ENCODE measurements at regions not wholly inside any gene's neighbourhood (a gene's known extent, or its start where the extent isn't known, plus 50 kb on each side); places are given as distances from the start of the nearest gene placed in this dataset.

GRCh38 chr10:10629512-10629911, 388.2 kb upstream of the CELF2 start:
- H3K27ac Mint-ChIP-seq = no peak overlapping the region
- intact Hi-C loops (cut with DNase I, micrococcal nuclease) = no loop called here
- no peak for ATAC-seq
- ChIA-PET POLR2A (no interaction called here), CTCF (no interaction called here)
- H3K4me1 Mint-ChIP-seq = no peaks in the 10 kb centered on the region
- DNase-seq = no peak
- H3K9me3 Mint-ChIP-seq (ENCODE audit: low read depth) = no peaks in the 10 kb centered on the region
- peaks cover 5% of the 10 kb centered on the region for H3K27me3 Mint-ChIP-seq
- H3K4me3 Mint-ChIP-seq = no peak overlapping the region
- H3K36me3 Mint-ChIP-seq (ENCODE audit: low read depth) = no peaks in the 10 kb centered on the region

- Mint-ChIP-seq H3K27ac (no peak overlapping the region), H3K27me3 (peaks cover 8% of the 10 kb centered on the region), H3K9me3 (ENCODE audit: low read depth) (no peaks in the 10 kb centered on the region), H3K4me3 (no peak overlapping the region), H3K4me1 (no peaks in the 10 kb centered on the region), H3K36me3 (ENCODE audit: low read depth) (no peaks in the 10 kb centered on the region)
- ChIA-PET POLR2A (no interaction called here), CTCF (no interaction called here)
- no peak for ATAC-seq
- intact Hi-C loops (cut with DNase I, micrococcal nuclease) = no loop called here
- no peak for DNase-seq
Measured at GRCh38 chr10:10630281-10630680, 387.4 kb upstream of the CELF2 start.

- DNase-seq = no peak
- H3K36me3 Mint-ChIP-seq (ENCODE audit: low read depth) = no peaks in the 10 kb centered on the region
- H3K4me3 Mint-ChIP-seq = no peak overlapping the region
- no peak for ATAC-seq
- H3K9me3 Mint-ChIP-seq (ENCODE audit: low read depth) = no peaks in the 10 kb centered on the region
- H3K27me3 Mint-ChIP-seq = peaks cover 8% of the 10 kb centered on the region
- ChIA-PET POLR2A (no interaction called here), CTCF (no interaction called here)
- H3K27ac Mint-ChIP-seq = no peak overlapping the region
- H3K4me1 Mint-ChIP-seq = no peaks in the 10 kb centered on the region
- intact Hi-C loops (cut with DNase I, micrococcal nuclease) = no loop called here
Measured at GRCh38 chr10:10630782-10631181, 386.9 kb upstream of the CELF2 start.

- no peak overlapping the region for H3K27ac Mint-ChIP-seq
- CTCF ChIA-PET = no interaction called here
- H3K4me1 Mint-ChIP-seq = no peaks in the 10 kb centered on the region
Measured at GRCh38 chr10:10642189-10642588, 375.5 kb upstream of the CELF2 start.

GRCh38 chr10:10642751-10643150, 374.9 kb upstream of the CELF2 start:
- no peak for ATAC-seq

More at GRCh38 chr10:10642189-10642588, 375.5 kb upstream of the CELF2 start:
- intact Hi-C loops (cut with DNase I, micrococcal nuclease) = no loop called here
- ATAC-seq (no peak), DNase-seq (no peak)
- Mint-ChIP-seq H3K9me3 (ENCODE audit: low read depth) (no peaks in the 10 kb centered on the region), H3K36me3 (ENCODE audit: low read depth) (no peaks in the 10 kb centered on the region), H3K27me3 (peaks cover 19% of the 10 kb centered on the region), H3K4me3 (no peak overlapping the region)
- POLR2A ChIA-PET = no interaction called here

GRCh38 chr10:10644008-10644646, 373.5 kb upstream of the CELF2 start:
- intact Hi-C loops (cut with DNase I, micrococcal nuclease) = no loop called here
- H3K4me3 Mint-ChIP-seq = no peak overlapping the region
- no peaks in the 10 kb centered on the region for H3K36me3 Mint-ChIP-seq (ENCODE audit: low read depth)
- DNase-seq (no peak), ATAC-seq (no peak)
- H3K9me3 Mint-ChIP-seq (ENCODE audit: low read depth) = no peaks in the 10 kb centered on the region
- ChIA-PET POLR2A (interaction anchor here (0.6 kb wide), 1 partner anchor 182 kb away, joined by 6 read pairs; no protein-coding TSS in a partner anchor), CTCF (no interaction called here)
- H3K27me3 Mint-ChIP-seq = peaks cover 28% of the 10 kb centered on the region
- no peak overlapping the region for H3K27ac Mint-ChIP-seq
- H3K4me1 Mint-ChIP-seq = no peaks in the 10 kb centered on the region

More at GRCh38 chr10:10642751-10643150, 374.9 kb upstream of the CELF2 start:
- H3K27ac Mint-ChIP-seq = no peak overlapping the region
- H3K4me1 Mint-ChIP-seq = no peaks in the 10 kb centered on the region
- no peak overlapping the region for H3K4me3 Mint-ChIP-seq
- intact Hi-C loops (cut with DNase I, micrococcal nuclease) = no loop called here
- no peaks in the 10 kb centered on the region for H3K36me3 Mint-ChIP-seq (ENCODE audit: low read depth)
- ChIA-PET CTCF (no interaction called here), POLR2A (no interaction called here)
- no peak for DNase-seq
- H3K9me3 Mint-ChIP-seq (ENCODE audit: low read depth) = no peaks in the 10 kb centered on the region
- H3K27me3 Mint-ChIP-seq = peaks cover 20% of the 10 kb centered on the region

- Mint-ChIP-seq H3K9me3 (ENCODE audit: low read depth) (no peaks in the 10 kb centered on the region), H3K27me3 (peaks cover 29% of the 10 kb centered on the region), H3K4me3 (no peak overlapping the region), H3K4me1 (no peaks in the 10 kb centered on the region), H3K27ac (no peak overlapping the region), H3K36me3 (ENCODE audit: low read depth) (no peaks in the 10 kb centered on the region)
- CTCF ChIA-PET = no interaction called here
- POLR2A ChIA-PET = no interaction called here
- DNase-seq = no peak
- intact Hi-C loops (cut with DNase I, micrococcal nuclease) = no loop called here
- ATAC-seq = no peak
Measured at GRCh38 chr10:10644676-10645385, 372.8 kb upstream of the CELF2 start.

GRCh38 chr10:10647331-10647730, 370.3 kb upstream of the CELF2 start:
- no peak for DNase-seq
- no peak overlapping the region for H3K27ac Mint-ChIP-seq
- H3K9me3 Mint-ChIP-seq (ENCODE audit: low read depth) = no peaks in the 10 kb centered on the region
- H3K4me1 Mint-ChIP-seq = no peaks in the 10 kb centered on the region
- no peaks in the 10 kb centered on the region for H3K36me3 Mint-ChIP-seq (ENCODE audit: low read depth)
- ATAC-seq = no peak
- H3K27me3 Mint-ChIP-seq = peaks cover 22% of the 10 kb centered on the region
- H3K4me3 Mint-ChIP-seq = no peak overlapping the region
- CTCF ChIA-PET = no interaction called here
- POLR2A ChIA-PET = no interaction called here
- intact Hi-C loops (cut with DNase I, micrococcal nuclease) = no loop called here

- DNase-seq (no peak), ATAC-seq (no peak)
- H3K4me3 Mint-ChIP-seq = no peak overlapping the region
- no peak overlapping the region for H3K27ac Mint-ChIP-seq
- H3K9me3 Mint-ChIP-seq (ENCODE audit: low read depth) = no peaks in the 10 kb centered on the region
- POLR2A ChIA-PET = no interaction called here
- intact Hi-C loops (cut with DNase I, micrococcal nuclease) = no loop called here
- no peaks in the 10 kb centered on the region for H3K4me1 Mint-ChIP-seq
- no peaks in the 10 kb centered on the region for H3K36me3 Mint-ChIP-seq (ENCODE audit: low read depth)
- H3K27me3 Mint-ChIP-seq = peaks cover 10% of the 10 kb centered on the region
- CTCF ChIA-PET = no interaction called here
Measured at GRCh38 chr10:10657139-10657760, 360.4 kb upstream of the CELF2 start.

GRCh38 chr10:10658172-10658785, 359.4 kb upstream of the CELF2 start:
- intact Hi-C loops (cut with DNase I, micrococcal nuclease) = no loop called here
- no peak overlapping the region for H3K27ac Mint-ChIP-seq
- no peaks in the 10 kb centered on the region for H3K4me1 Mint-ChIP-seq
- ChIA-PET POLR2A (no interaction called here), CTCF (no interaction called here)
- H3K36me3 Mint-ChIP-seq (ENCODE audit: low read depth) = no peaks in the 10 kb centered on the region
- ATAC-seq (no peak), DNase-seq (no peak)
- peaks cover 14% of the 10 kb centered on the region for H3K27me3 Mint-ChIP-seq
- H3K9me3 Mint-ChIP-seq (ENCODE audit: low read depth) = no peaks in the 10 kb centered on the region
- no peak overlapping the region for H3K4me3 Mint-ChIP-seq

GRCh38 chr10:10660054-10660453, 357.6 kb upstream of the CELF2 start:
- no peak overlapping the region for H3K4me3 Mint-ChIP-seq
- H3K27ac Mint-ChIP-seq = no peak overlapping the region
- no peaks in the 10 kb centered on the region for H3K36me3 Mint-ChIP-seq (ENCODE audit: low read depth)
- DNase-seq (no peak), ATAC-seq (no peak)
- ChIA-PET POLR2A (no interaction called here), CTCF (no interaction called here)
- H3K27me3 Mint-ChIP-seq = peaks cover 15% of the 10 kb centered on the region
- intact Hi-C loops (cut with DNase I, micrococcal nuclease) = no loop called here
- H3K4me1 Mint-ChIP-seq = no peaks in the 10 kb centered on the region
- no peaks in the 10 kb centered on the region for H3K9me3 Mint-ChIP-seq (ENCODE audit: low read depth)

GRCh38 chr10:10661176-10661575, 356.5 kb upstream of the CELF2 start:
- no peaks in the 10 kb centered on the region for H3K36me3 Mint-ChIP-seq (ENCODE audit: low read depth)
- peaks cover 15% of the 10 kb centered on the region for H3K27me3 Mint-ChIP-seq
- DNase-seq = no peak
- ChIA-PET POLR2A (no interaction called here), CTCF (no interaction called here)
- intact Hi-C loops (cut with DNase I, micrococcal nuclease) = no loop called here
- H3K4me1 Mint-ChIP-seq = no peaks in the 10 kb centered on the region
- no peak overlapping the region for H3K4me3 Mint-ChIP-seq
- H3K9me3 Mint-ChIP-seq (ENCODE audit: low read depth) = no peaks in the 10 kb centered on the region
- no peak for ATAC-seq
- H3K27ac Mint-ChIP-seq = no peak overlapping the region
